ENCODE measurements at regions not wholly inside any gene's neighbourhood (a gene's known extent, or its start where the extent isn't known, plus 50 kb on each side); places are given as distances from the start of the nearest gene placed in this dataset.

DNA sequence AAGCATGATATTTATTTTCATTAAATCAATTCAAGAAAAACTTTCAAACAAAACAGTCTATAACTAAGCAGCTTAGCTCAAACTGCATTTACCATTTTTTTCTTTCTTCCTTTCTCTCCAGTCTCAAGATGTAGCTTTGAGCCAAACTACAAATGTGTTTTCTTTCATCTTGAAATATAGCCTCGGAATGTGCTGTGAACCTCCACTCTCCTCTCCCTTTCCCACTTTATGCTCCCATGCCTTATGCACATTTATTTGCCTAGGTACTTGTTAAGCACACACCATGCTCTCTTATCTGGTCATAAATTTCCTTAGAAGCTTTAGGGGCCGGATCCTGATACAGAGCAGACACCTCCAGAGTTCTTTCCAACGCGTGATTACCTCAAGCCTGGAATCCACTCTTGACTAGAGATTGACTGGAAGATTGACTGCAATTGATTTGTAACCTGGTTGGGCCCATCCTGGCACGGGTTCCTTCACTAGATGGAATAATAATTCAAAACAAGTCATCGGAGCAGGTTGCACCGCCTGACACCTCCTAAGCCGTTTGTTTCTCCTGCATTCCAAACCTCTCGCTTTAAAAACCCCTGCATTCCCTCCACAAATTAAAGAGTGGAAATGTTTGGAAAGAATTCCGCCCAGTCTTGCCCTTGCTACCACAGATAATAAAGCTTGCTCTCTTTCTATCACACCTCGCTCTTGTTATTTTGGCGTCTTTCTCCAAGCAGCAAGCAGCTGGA, 344.7 kb downstream of the CHL1 start:
- DNase-seq (ENCODE audit: low read depth), result no peak

DNA sequence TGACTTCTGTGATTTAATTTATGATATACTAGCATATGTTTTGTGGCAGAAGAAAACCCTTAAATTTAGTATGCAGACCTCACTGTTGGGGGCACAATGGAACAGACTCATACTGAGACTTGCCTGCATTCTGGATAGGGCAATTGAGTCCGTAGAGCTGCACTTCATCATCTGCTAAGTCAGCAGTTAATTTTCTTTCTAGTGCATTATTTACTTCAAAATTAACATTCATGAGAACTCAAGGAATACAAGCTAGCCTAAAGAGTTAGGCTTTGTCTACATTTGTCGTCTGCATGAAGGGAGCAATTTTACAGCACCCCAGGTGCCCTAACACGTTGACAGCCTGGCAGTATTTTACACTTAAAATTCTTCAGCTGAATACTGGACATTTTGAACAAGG, 345.5 kb downstream of the CHL1 start:
- no peak for TF ChIP-seq MYC (IDR thresholded peaks at IDR 0.05; ENCODE audit: low read depth, low read length)
- TF ChIP-seq POLR2A (IDR thresholded peaks at IDR 0.05; ENCODE audit: extremely low read depth, insufficient read length), result no peak
- TF ChIP-seq, protein P1, sequence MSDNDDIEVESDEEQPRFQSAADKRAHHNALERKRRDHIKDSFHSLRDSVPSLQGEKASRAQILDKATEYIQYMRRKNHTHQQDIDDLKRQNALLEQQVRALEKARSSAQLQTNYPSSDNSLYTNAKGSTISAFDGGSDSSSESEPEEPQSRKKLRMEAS (IDR thresholded peaks at IDR 0.05; ENCODE audit: low read depth, low read length), result no peak
- TF ChIP-seq, protein P2, sequence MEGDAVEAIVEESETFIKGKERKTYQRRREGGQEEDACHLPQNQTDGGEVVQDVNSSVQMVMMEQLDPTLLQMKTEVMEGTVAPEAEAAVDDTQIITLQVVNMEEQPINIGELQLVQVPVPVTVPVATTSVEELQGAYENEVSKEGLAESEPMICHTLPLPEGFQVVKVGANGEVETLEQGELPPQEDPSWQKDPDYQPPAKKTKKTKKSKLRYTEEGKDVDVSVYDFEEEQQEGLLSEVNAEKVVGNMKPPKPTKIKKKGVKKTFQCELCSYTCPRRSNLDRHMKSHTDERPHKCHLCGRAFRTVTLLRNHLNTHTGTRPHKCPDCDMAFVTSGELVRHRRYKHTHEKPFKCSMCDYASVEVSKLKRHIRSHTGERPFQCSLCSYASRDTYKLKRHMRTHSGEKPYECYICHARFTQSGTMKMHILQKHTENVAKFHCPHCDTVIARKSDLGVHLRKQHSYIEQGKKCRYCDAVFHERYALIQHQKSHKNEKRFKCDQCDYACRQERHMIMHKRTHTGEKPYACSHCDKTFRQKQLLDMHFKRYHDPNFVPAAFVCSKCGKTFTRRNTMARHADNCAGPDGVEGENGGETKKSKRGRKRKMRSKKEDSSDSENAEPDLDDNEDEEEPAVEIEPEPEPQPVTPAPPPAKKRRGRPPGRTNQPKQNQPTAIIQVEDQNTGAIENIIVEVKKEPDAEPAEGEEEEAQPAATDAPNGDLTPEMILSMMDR (IDR thresholded peaks at IDR 0.05; ENCODE audit: low read depth, low read length), result no peak
- no peak overlapping the region for H3K4me3 ChIP-seq (ENCODE audit: low read depth, low read length)
- DNase-seq (ENCODE audit: low read depth), result no peak

More for the DNA sequence above, 344.7 kb downstream of the CHL1 start:
- no peak overlapping the region for H3K4me3 ChIP-seq (ENCODE audit: low read depth, low read length)
- TF ChIP-seq, protein P1 (IDR thresholded peaks at IDR 0.05; ENCODE audit: low read depth, low read length), result no peak
- TF ChIP-seq MYC (IDR thresholded peaks at IDR 0.05; ENCODE audit: low read depth, low read length), result no peak
- no peak for TF ChIP-seq POLR2A (IDR thresholded peaks at IDR 0.05; ENCODE audit: extremely low read depth, insufficient read length)
- TF ChIP-seq, protein P2 (IDR thresholded peaks at IDR 0.05; ENCODE audit: low read depth, low read length), result no peak

DNA sequence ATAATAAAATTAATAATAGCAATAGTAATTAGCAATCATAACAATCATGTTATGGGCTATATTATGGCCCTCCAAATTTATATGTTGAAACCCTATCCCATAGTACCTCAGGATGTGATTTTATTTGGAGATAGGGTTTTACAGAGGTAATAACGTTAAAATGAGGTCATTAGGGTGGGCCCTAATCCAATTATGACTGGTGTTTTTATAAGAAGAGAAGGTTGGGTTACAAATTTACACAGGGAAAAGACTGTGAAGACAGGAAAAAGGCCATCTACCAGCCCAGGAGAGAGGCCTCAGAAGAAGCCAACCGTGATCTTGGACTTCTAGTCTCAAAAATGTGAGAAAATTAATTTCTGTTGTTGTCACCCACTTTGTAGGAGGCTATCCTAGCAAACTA, 353.1 kb downstream of the CHL1 start:
- H3K4me3 ChIP-seq (ENCODE audit: low read depth, low read length), result no peak overlapping the region
- TF ChIP-seq POLR2A (IDR thresholded peaks at IDR 0.05; ENCODE audit: extremely low read depth, insufficient read length) (no peak), MYC (IDR thresholded peaks at IDR 0.05; ENCODE audit: low read depth, low read length) (no peak)
- TF ChIP-seq, protein P2 (IDR thresholded peaks at IDR 0.05; ENCODE audit: low read depth, low read length), result no peak
- TF ChIP-seq, protein P1 (IDR thresholded peaks at IDR 0.05; ENCODE audit: low read depth, low read length), result no peak
- DNase-seq (ENCODE audit: low read depth), result no peak

DNA sequence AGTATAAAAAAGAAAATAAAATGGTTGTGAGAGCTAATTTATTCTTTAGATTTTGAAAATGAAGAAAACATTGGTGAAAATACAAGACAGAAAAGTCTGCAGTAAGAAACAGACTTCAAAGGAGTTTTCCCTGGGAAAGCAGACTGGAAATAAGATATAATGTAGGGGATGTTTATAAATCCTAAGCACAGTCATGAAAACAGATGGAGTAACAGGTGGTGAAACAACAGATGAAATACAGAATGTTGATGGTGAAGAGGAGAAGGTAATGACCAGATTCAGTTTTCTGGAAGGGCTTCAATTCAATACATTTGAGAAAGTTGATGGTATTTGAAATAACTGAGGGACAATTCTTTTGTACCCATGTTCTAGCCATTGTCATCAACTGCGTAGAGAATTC, 353.9 kb downstream of the CHL1 start:
- H3K4me3 ChIP-seq (ENCODE audit: low read depth, low read length), result no peak overlapping the region
- no peak for DNase-seq (ENCODE audit: low read depth)
- no peak for TF ChIP-seq MYC (IDR thresholded peaks at IDR 0.05; ENCODE audit: low read depth, low read length)
- TF ChIP-seq, protein P1 (IDR thresholded peaks at IDR 0.05; ENCODE audit: low read depth, low read length), result no peak
- TF ChIP-seq POLR2A (IDR thresholded peaks at IDR 0.05; ENCODE audit: extremely low read depth, insufficient read length), result no peak
- TF ChIP-seq, protein P2 (IDR thresholded peaks at IDR 0.05; ENCODE audit: low read depth, low read length), result no peak

DNA sequence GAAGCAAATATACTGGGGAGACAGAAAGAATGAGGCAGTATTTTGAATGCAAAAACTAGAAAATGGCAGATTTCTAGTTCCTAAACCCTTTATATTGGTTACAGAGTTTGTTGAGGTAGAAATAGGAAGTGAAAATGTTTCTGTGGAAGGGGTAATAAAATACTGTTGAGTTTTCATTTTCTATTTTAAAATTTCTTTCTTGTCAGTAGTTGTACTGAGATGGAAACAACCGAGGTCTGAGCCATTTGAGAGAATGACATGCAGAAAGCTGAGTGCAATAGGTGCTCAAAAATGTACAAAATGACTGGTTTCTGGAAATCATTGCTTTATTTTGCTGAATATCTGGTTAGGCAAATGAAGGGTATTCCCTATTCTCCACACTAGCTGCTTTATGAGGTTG, 361.4 kb downstream of the CHL1 start:
- no peak overlapping the region for H3K4me3 ChIP-seq (ENCODE audit: low read depth, low read length)
- TF ChIP-seq MYC (IDR thresholded peaks at IDR 0.05; ENCODE audit: low read depth, low read length), result no peak
- TF ChIP-seq, protein P2 (IDR thresholded peaks at IDR 0.05; ENCODE audit: low read depth, low read length), result no peak
- TF ChIP-seq, protein P1 (IDR thresholded peaks at IDR 0.05; ENCODE audit: low read depth, low read length), result no peak
- TF ChIP-seq POLR2A (IDR thresholded peaks at IDR 0.05; ENCODE audit: extremely low read depth, insufficient read length), result no peak
- DNase-seq (ENCODE audit: low read depth), result no peak
